K562 (cell line): ENCODE measurements at regions not wholly inside any gene's neighbourhood (a gene's known extent, or its start where the extent isn't known, plus 50 kb on each side); places are given as distances from the start of the nearest gene placed in this dataset.

Source experiments
- ATAC-seq: fragments of 200-7000 bp; cut with Tn5 transposase; 3 replicates; pipeline ENCODE4 v1.9.1; 2020; ENCODE audit warnings: moderate library complexity
- BruUV-seq: library from RNA; stranded (reverse); fragments of 400-500 nt; replicated peaks from 2 replicates; lab custom pipeline; 2021; lab: Mats Ljungman, UMichigan
- CTCF ChIA-PET: fragments of 300-600 bp; formaldehyde crosslinking; extraction: SDS; loops from one replicate; lab custom pipeline; 2021; ENCODE audit warnings: low intra/inter-chr PET ratio; lab: Yijun Ruan, JAX
- POLR2A ChIA-PET: fragments of 300-600, 350-650 bp; sonication (Branson Sonifier 250); formaldehyde crosslinking; extraction: SDS; loops from one replicate; lab custom pipeline; 2021; ENCODE audit warnings: antibody characterized with exemption, inconsistent platforms; lab: Yijun Ruan, JAX
- DNase-seq, 4 experiments: peaks; one replicate each; pipeline versions ENCODE4 v3.0.0 to v3.0.0-alpha.2; 2011 to 2018; ENCODE audit warnings: low spot score in 3 of 4, mixed read lengths in 3 of 4; ENCODE audit errors: extremely low read depth in 1 of 4
- FAIRE-seq: peaks from 2 replicates; lab custom pipeline; 2011; peaks lifted over from hg19 to GRCh38; lab: Jason Lieb, UNC
- H2AFZ ChIP-seq: 2 replicates; pipeline ENCODE4 v1.6.0; 2011; ENCODE audit warnings: low read depth, low read length, control low read depth, inconsistent platforms
- H3K27ac ChIP-seq: fragments of 200-600 bp; 3 replicates; pipeline ENCODE4 v1.8.0; 2011; ENCODE audit warnings: low read depth, mild to moderate bottlenecking, control low read depth, inconsistent platforms, low read length, moderate library complexity, mixed read lengths; ENCODE audit errors: extremely low read depth
- H3K27me3 ChIP-seq, 2 experiments: fragments of 300-600 bp in 1 of 2; 2 replicates in 1 of 2; 3 replicates in 1 of 2; pipeline versions ENCODE4 v1.6.0 to v1.8.0; 2011; ENCODE audit warnings: inconsistent platforms in 2 of 2, low read length in 2 of 2, mild to moderate bottlenecking in 1 of 2, mixed read lengths in 1 of 2, moderate library complexity in 1 of 2; ENCODE audit not compliant: control insufficient read depth in 2 of 2, insufficient read depth in 2 of 2
- H3K36me3 ChIP-seq: fragments of 300-600 bp; 3 replicates; pipeline ENCODE4 v1.8.0; 2011; ENCODE audit warnings: mild to moderate bottlenecking, low read length, inconsistent platforms; ENCODE audit not compliant: control insufficient read depth, insufficient read depth
- H3K4me1 ChIP-seq, 2 experiments: fragments of 200-600 bp in 1 of 2; replicated peaks in 1 of 2; 2 replicates in 1 of 2; 3 replicates in 1 of 2; pipeline versions ENCODE4 v1.5.1 to v1.8.0; 2011; ENCODE audit warnings: inconsistent platforms in 2 of 2, low read length in 2 of 2, mild to moderate bottlenecking in 1 of 2, mixed read lengths in 1 of 2, moderate library complexity in 1 of 2; ENCODE audit not compliant: control insufficient read depth in 2 of 2, insufficient read depth in 2 of 2
- H3K4me2 ChIP-seq: 2 replicates; pipeline ENCODE4 v1.6.1; 2011; ENCODE audit warnings: low read length, control low read depth, inconsistent platforms, mixed read lengths; ENCODE audit not compliant: insufficient read depth
- H3K4me3 ChIP-seq: fragments of 200-600 bp; sonication (generic), shearing (Covaris generic); 2 replicates; pipeline ENCODE4 v1.5.1; 2016; ENCODE audit warnings: control low read depth, inconsistent platforms
- H3K79me2 ChIP-seq: fragments of 200-600 bp; 3 replicates; pipeline ENCODE4 v1.8.0; 2011; ENCODE audit warnings: low read length, inconsistent platforms; ENCODE audit not compliant: control insufficient read depth, insufficient read depth
- H3K9ac ChIP-seq, 2 experiments: 2 replicates each; pipeline versions ENCODE4 v1.6.0 to v1.6.1; 2011; ENCODE audit warnings: low read depth in 2 of 2, low read length in 2 of 2, control low read depth in 1 of 2, inconsistent platforms in 1 of 2, mild to moderate bottlenecking in 1 of 2, mixed read lengths in 1 of 2; ENCODE audit not compliant: insufficient read depth in 1 of 2
- H3K9me1 ChIP-seq: one replicate; pipeline ENCODE4 v1.6.0; 2011; ENCODE audit warnings: inconsistent platforms, mild to moderate bottlenecking, low read length, moderate library complexity; ENCODE audit not compliant: control insufficient read depth, insufficient read depth
- H3K9me3 ChIP-seq: replicated peaks from 2 replicates; pipeline ENCODE4 v1.5.1; 2011; ENCODE audit warnings: low read depth, low read length, inconsistent platforms; ENCODE audit not compliant: control insufficient read depth, insufficient read depth
- H4K20me1 ChIP-seq: replicated peaks from 2 replicates; pipeline ENCODE4 v1.6.1; 2011; ENCODE audit warnings: low read length, inconsistent platforms, mixed read lengths; ENCODE audit not compliant: control insufficient read depth, insufficient read depth
- BRD9 ChIP-seq: fragments of 450-650 bp; IDR thresholded peaks from 2 replicates; pipeline ENCODE4 v1.6.1; 2018; ENCODE audit warnings: low read depth; ENCODE audit not compliant: partially characterized antibody
- CAMTA2 ChIP-seq: fragments of 250-450 bp; sonication (Bioruptor Pico); conservative IDR thresholded peaks from 2 replicates; pipeline ENCODE4 v1.5.1; 2022
- GATA2 ChIP-seq: sonication (generic); formaldehyde crosslinking; IDR thresholded peaks from 2 replicates; pipeline ENCODE4 v1.4.0; 2020; ENCODE audit warnings: mild to moderate bottlenecking, missing genetic modification reagents
- HDAC1 ChIP-seq, 2 experiments: fragments of 450-650 bp; IDR thresholded peaks; 2 replicates each; pipeline ENCODE4 v1.6.1; 2016 to 2017; ENCODE audit warnings: inconsistent platforms in 1 of 2, mild to moderate bottlenecking in 1 of 2, moderate library complexity in 1 of 2
- HDGF ChIP-seq: fragments of 450-650 bp; IDR thresholded peaks from 2 replicates; pipeline ENCODE4 v1.6.1; 2016
- HNRNPUL1 ChIP-seq: fragments of 200-400 bp; formaldehyde crosslinking; IDR thresholded peaks from 2 replicates; pipeline ENCODE4 v1.6.1; 2017; ENCODE audit warnings: low read length
- KDM5B ChIP-seq: fragments of 200-600 bp; sonication (generic); IDR thresholded peaks from 2 replicates; pipeline ENCODE4 v1.6.1; 2012; ENCODE audit warnings: low read depth, mild to moderate bottlenecking, moderate library complexity, low read length, control low read depth, inconsistent platforms; ENCODE audit not compliant: insufficient replicate concordance
- MCM7 ChIP-seq, 2 experiments: fragments of 450-650 bp; IDR thresholded peaks; 2 replicates each; pipeline ENCODE4 v1.6.1; 2016 to 2018
- NELFE ChIP-seq: IDR thresholded peaks from 2 replicates; pipeline ENCODE4 v1.6.1; 2011; ENCODE audit warnings: mild to moderate bottlenecking; ENCODE audit not compliant: insufficient read depth, insufficient read length
- SFPQ ChIP-seq: fragments of 200-400 bp; formaldehyde crosslinking; IDR thresholded peaks from 2 replicates; pipeline ENCODE4 v1.6.1; 2017; ENCODE audit warnings: mild to moderate bottlenecking, low read depth, low read length, moderate library complexity
- STAT5A ChIP-seq: IDR thresholded peaks from 2 replicates; pipeline ENCODE4 v1.6.1; 2012; ENCODE audit warnings: low read length, inconsistent platforms, borderline replicate concordance
- ZNF133 ChIP-seq: fragments of 250-450 bp; sonication (Bioruptor Pico); IDR thresholded peaks from 2 replicates; pipeline ENCODE4 v1.4.0; 2020; ENCODE audit warnings: mild to moderate bottlenecking
- ZNF444 ChIP-seq: fragments of 250-450 bp; sonication (Bioruptor Pico); IDR thresholded peaks from 2 replicates; pipeline ENCODE4 v1.4.0; 2020; ENCODE audit warnings: mild to moderate bottlenecking, moderate library complexity
- ZNF589 ChIP-seq: fragments of 200-800 bp; sonication (Bioruptor generic); IDR thresholded peaks from 2 replicates; pipeline ENCODE4 v1.6.1; 2016; ENCODE audit warnings: low read depth, missing genetic modification characterization, missing compliant biosample characterization
- ZSCAN32 ChIP-seq: fragments of 450-650 bp; formaldehyde crosslinking; IDR thresholded peaks from 2 replicates; pipeline ENCODE4 v1.4.0; 2020; ENCODE audit warnings: mild to moderate bottlenecking, moderate library complexity
- WGBS: fragments of 100-300 bp; shearing (Covaris generic); methylation state at CpG from one replicate; pipeline ENCODE4 v1.1.6; 2016; ENCODE audit warnings: low coverage, mixed read lengths; ENCODE audit not compliant: insufficient coverage; ENCODE audit errors: missing lambda C conversion rate; 5-methylcytosine and 5-hydroxymethylcytosine counted together
- in situ Hi-C: fragments of 300-500 bp; cut with MboI; formaldehyde crosslinking; loops from 4 replicates; pipeline ENCODE4 v1.15.0; 2018; ENCODE audit warnings: inconsistent platforms, mixed read lengths
- intact Hi-C: fragments of 100-400 bp; cut with micrococcal nuclease; formaldehyde crosslinking; loops from 2 replicates; pipeline ENCODE4 v1.14.2; 2022

GRCh38 chr11:115926138-115926537 lies 421.9 kb upstream of the CADM1 start:
- TF ChIP-seq SFPQ, result no peak
- no peak for TF ChIP-seq NELFE
- no peak for FAIRE-seq
- Histone ChIP-seq H3K27ac (no peak overlapping the region), H3K27me3 (no peaks in the 10 kb centered on the region), H4K20me1 (no peaks in the 10 kb centered on the region), H3K9ac (no peak overlapping the region), H3K9me1 (no peaks in the 10 kb centered on the region), H3K4me3 (no peak overlapping the region), H3K9me3 (no peaks in the 10 kb centered on the region), H3K4me1 (no peaks in the 10 kb centered on the region), H2AFZ (no peak overlapping the region), H3K36me3 (no peaks in the 10 kb centered on the region), H3K79me2 (no peaks in the 10 kb centered on the region), H3K4me2 (no peak overlapping the region)
- intact Hi-C loops, result no loop called here
- no TSS peak for BruUV-seq
- 0% methylated on average over 5 of the region's 5 CpGs for WGBS
- ChIA-PET CTCF (no interaction called here), POLR2A (no interaction called here)
- no peak for ATAC-seq
- no peak for DNase-seq
- in situ Hi-C loops, result no loop called here

- Histone ChIP-seq H3K4me2 (no peak overlapping the region), H3K4me1 (no peaks in the 10 kb centered on the region), H3K4me3 (no peak overlapping the region), H2AFZ (no peak overlapping the region), H3K9ac (no peak overlapping the region), H3K9me3 (no peaks in the 10 kb centered on the region), H3K79me2 (no peaks in the 10 kb centered on the region), H3K9me1 (no peaks in the 10 kb centered on the region), H3K36me3 (no peaks in the 10 kb centered on the region), H4K20me1 (no peaks in the 10 kb centered on the region), H3K27ac (no peak overlapping the region), H3K27me3 (no peaks in the 10 kb centered on the region)
- no TSS peak for BruUV-seq
- ChIA-PET CTCF (no interaction called here), POLR2A (no interaction called here)
- TF ChIP-seq KDM5B (no peak), GATA2 (CRISPR knock-in tag) (no peak), HDGF (no peak), HNRNPUL1 (no peak), MCM7 (IDR thresholded peaks at IDR 0.05) (no peak), HDAC1 (IDR thresholded peaks at IDR 0.05) (no peak), ZNF133 (CRISPR knock-in tag) (no peak), ZNF444 (CRISPR knock-in tag) (no peak), STAT5A (no peak), ZSCAN32 (CRISPR knock-in tag) (no peak), CAMTA2 (CRISPR knock-in tag) (no peak), SFPQ (no peak), ZNF589 (CRISPR knock-in tag) (no peak), BRD9 (no peak)
- in situ Hi-C loops (no loop called here), intact Hi-C loops (no loop called here)
- 0% methylated on average over 3 of the region's 3 CpGs for WGBS
- ATAC-seq (no peak), FAIRE-seq (no peak), DNase-seq (no peak)
These were observed 421.4 kb upstream of the CADM1 start for GRCh38 chr11:115925568-115926090.
